C4-2B (cell line): ENCODE measurements at regions not wholly inside any gene's neighbourhood (a gene's known extent, or its start where the extent isn't known, plus 50 kb on each side); places are given as distances from the start of the nearest gene placed in this dataset.

Experiments used
- H3K27ac ChIP-seq: fragments of 450-650 bp; 2 replicates; pipeline ENCODE4 v1.5.1; 2017
- ZFX ChIP-seq: fragments of 450-650 bp; IDR thresholded peaks from 2 replicates; pipeline ENCODE4 v1.6.1; 2017
- TF ChIP-seq, protein P1 (sequence below): fragments of 450-650 bp; conservative IDR thresholded peaks from 2 replicates; pipeline ENCODE4 v1.5.1; 2017; ENCODE audit warnings: mild to moderate bottlenecking

DNA sequence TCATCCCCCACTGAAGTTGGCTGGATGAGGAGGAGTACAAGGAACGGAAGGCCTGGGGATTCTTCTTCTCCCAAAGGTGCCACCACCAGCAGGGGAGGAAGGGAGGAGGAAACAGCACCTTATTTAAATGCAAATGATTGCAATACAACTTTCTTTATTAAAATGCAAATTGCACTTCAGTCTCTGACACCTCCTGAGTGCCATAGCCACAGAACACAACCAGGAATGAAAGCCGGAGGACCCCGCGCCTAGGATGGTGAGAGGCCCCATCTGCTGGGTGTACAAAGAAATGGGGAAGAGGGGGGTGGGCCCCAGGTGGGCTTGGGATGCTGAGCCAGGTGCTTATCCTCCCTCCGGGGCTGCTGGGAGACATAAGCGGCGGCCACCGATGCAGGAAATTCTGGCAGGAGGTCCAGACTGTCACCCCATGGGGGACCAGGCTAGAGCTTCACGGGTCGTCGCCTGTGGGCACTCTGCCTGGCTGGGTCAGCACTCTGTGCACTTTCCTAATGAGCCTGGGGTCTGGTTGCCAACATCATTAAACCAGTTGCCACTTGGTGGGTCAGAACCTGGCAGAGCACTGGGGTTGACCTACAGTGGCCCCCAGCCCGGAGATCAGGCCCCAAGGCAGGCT, 154.2 kb upstream of the MLN start:
- TF ChIP-seq, protein P1, sequence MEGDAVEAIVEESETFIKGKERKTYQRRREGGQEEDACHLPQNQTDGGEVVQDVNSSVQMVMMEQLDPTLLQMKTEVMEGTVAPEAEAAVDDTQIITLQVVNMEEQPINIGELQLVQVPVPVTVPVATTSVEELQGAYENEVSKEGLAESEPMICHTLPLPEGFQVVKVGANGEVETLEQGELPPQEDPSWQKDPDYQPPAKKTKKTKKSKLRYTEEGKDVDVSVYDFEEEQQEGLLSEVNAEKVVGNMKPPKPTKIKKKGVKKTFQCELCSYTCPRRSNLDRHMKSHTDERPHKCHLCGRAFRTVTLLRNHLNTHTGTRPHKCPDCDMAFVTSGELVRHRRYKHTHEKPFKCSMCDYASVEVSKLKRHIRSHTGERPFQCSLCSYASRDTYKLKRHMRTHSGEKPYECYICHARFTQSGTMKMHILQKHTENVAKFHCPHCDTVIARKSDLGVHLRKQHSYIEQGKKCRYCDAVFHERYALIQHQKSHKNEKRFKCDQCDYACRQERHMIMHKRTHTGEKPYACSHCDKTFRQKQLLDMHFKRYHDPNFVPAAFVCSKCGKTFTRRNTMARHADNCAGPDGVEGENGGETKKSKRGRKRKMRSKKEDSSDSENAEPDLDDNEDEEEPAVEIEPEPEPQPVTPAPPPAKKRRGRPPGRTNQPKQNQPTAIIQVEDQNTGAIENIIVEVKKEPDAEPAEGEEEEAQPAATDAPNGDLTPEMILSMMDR, result no peak
- no peak for TF ChIP-seq ZFX
- no peak overlapping the region for H3K27ac ChIP-seq

DNA sequence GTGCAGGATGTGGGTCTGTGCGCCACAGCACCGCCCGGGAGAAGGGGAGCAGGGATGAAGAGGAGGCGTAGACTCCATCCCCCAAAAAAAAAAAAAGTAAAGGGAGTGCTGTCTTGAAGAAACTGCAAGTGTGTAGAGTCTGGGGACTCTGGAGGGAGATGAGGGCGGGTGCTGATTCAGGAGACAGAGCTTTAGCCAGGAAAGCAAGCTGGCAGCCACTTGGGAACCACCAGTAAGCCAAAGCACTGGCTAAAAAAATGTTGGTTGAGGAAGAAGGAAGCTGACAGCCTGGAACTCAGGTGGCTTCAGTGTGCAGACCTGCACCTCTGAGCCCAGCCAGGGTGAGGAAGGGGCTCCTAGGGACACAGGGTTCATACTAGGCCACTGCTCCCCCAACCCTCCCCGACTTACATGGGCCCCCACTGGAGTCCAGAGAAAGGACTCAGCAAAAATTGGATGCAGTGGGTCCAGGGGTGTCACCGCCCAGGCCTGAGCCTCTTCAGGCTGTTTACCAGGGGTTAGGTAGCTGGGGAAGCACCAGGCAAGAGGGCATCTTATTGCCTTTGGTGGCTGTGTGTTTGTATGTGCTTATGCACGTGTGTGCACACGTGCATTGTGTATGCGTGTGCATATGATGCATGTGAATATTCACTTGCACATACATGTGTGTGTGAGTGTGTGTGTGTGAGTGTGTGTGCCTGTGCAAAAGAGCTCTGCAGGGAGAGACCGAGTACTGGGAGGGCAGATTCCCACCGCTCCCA, 153.5 kb upstream of the MLN start:
- H3K27ac ChIP-seq, result no peak overlapping the region
- no peak for TF ChIP-seq ZFX
- TF ChIP-seq, protein P1, result no peak

DNA sequence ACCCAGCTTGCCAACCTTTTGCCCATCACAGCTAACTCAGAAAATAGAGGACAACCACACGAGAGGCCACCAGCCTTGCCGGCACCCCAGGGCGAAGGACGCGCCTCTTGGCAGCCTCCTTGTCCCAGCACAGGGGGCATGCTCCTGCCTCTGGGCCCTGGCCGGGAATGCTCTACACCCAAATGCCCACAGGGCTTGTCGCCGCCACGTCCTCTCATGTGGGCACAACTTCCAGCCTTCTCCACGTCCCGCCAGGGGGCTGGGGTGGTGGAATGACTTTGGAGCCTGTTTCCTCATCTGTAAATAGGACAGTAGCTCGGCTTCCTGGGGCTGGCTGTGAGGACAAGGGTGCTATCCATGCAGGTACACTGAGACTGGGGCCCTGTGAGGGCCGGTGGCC, 152.4 kb upstream of the MLN start:
- TF ChIP-seq, protein P1, result no peak
- TF ChIP-seq ZFX, result no peak
- no peak overlapping the region for H3K27ac ChIP-seq

DNA sequence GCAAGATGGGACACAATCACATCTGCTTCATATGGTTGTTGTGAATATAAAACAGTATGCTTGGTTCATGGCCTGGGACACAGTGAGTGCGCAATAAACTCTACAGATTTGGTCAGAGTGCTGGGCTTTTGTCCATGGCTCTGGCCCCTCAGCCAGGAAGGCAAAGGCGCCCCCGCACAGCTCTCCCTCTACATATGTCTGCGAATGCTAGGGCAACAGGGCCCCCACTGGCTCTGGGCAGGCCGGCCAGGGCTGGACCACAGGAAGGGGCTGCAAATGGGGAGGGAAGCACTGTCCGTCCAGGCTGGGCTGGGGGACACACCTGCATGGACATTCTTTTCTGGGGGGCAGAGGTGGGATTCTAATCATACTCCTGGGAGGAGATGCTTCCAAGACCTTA, 151.8 kb upstream of the MLN start:
- TF ChIP-seq ZFX, result no peak
- TF ChIP-seq, protein P1, result no peak
- H3K27ac ChIP-seq, result no peak overlapping the region

DNA sequence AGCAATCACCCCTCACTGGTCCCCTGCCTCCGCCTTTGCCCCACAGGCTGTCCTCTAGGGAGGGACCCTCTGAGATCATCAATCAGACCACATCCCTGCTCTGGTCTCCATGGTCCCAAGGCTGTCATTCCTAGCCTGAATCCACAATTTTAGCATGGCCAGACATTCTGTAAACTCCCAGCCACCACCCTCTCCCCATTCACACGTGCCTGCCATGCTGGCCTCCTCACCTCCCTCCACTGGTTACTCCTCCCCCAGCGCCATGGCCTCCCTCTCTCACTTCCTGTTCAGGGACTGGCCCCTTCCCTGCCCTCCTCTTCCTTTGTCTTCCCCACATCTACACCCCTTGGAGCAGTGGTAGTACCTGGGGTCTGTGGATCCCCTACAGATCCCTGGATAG, 150.7 kb upstream of the MLN start:
- H3K27ac ChIP-seq, result no peak overlapping the region
- TF ChIP-seq, protein P1, result no peak
- TF ChIP-seq ZFX, result no peak

DNA sequence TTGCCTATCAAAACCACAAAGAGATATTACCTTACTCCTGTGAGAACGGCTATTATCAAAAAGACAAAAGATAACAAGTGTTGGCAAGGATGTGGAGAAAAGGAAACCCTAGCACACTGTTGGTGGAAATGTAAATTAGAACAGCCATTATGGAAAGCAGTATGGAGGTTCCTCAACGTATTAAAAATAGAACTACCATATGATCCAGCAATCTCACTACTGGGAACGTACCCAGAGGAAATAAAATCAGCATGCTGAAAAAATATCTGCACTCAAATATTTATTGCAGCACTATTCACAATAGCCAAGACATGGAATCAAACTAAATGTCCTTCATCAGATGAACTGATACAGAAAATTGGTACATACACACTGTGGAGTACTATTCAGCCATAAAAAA, 149.4 kb upstream of the MLN start:
- no peak for TF ChIP-seq ZFX
- TF ChIP-seq, protein P1, result no peak
- H3K27ac ChIP-seq, result no peak overlapping the region

DNA sequence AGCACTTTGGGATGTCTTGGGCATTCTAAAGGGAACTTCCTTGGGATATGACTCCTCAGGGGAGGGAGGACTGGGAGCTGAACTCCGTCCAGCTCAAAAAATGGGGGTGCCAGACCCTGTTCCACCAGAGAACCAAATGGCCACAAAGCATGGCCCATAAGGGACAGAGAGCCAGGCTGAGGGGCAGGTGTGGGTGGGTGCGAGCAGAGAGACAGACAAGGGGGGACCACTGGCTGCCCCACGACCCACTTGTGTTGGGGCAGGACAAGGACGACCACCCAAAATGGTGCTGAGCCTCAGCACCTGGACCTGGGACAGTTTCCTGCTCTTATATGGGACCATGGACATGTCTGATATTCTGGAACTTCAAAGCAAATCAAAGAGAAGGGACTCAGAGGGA, 148.2 kb upstream of the MLN start:
- no peak overlapping the region for H3K27ac ChIP-seq
- TF ChIP-seq, protein P1, result no peak
- no peak for TF ChIP-seq ZFX
